ENCODE measurements at regions not wholly inside any gene's neighbourhood (a gene's known extent, or its start where the extent isn't known, plus 50 kb on each side); places are given as distances from the start of the nearest gene placed in this dataset.

- Mint-ChIP-seq H3K4me3 (no peak overlapping the region), H3K4me1 (ENCODE audit: low read depth) (no peaks in the 10 kb centered on the region), H3K36me3 (ENCODE audit: low read depth) (no peaks in the 10 kb centered on the region), H3K9me3 (no peaks in the 10 kb centered on the region), H3K27ac (no peak overlapping the region), H3K27me3 (peaks cover 6% of the 10 kb centered on the region)
- TF ChIP-seq, protein P1, sequence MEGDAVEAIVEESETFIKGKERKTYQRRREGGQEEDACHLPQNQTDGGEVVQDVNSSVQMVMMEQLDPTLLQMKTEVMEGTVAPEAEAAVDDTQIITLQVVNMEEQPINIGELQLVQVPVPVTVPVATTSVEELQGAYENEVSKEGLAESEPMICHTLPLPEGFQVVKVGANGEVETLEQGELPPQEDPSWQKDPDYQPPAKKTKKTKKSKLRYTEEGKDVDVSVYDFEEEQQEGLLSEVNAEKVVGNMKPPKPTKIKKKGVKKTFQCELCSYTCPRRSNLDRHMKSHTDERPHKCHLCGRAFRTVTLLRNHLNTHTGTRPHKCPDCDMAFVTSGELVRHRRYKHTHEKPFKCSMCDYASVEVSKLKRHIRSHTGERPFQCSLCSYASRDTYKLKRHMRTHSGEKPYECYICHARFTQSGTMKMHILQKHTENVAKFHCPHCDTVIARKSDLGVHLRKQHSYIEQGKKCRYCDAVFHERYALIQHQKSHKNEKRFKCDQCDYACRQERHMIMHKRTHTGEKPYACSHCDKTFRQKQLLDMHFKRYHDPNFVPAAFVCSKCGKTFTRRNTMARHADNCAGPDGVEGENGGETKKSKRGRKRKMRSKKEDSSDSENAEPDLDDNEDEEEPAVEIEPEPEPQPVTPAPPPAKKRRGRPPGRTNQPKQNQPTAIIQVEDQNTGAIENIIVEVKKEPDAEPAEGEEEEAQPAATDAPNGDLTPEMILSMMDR (IDR thresholded peaks at IDR 0.05), result no peak
- intact Hi-C loops (cut with micrococcal nuclease), result no loop called here
- no peak for ATAC-seq
- no peak for DNase-seq
- ChIA-PET POLR2A (no interaction called here), CTCF (no interaction called here)
Observed at GRCh38 chr4:17173300-17173699, 274.9 kb upstream of the LDB2 start.

DNA sequence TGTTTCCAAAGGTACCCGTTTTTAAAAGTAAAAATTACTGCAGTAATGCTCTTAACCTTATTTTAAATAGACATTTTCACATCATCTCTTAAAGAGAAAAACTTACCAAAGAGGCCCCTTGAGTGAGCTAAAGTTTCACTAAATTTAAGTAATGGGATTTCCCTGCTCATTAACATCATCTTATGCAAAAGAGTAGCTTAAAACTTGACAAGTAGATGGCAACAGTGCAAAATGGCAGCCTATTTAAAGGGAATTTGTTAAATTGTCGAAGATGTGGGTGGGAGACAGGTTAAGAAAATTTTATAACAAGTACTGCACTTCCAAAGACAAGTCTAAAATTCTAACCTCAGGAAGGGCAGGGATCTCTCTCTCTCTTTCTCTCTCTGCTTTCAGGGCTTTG lies 271.7 kb upstream of the LDB2 start:
- H3K36me3 Mint-ChIP-seq (ENCODE audit: low read depth), result no peaks in the 10 kb centered on the region
- no peaks in the 10 kb centered on the region for H3K4me1 Mint-ChIP-seq (ENCODE audit: low read depth)
- intact Hi-C loops (cut with micrococcal nuclease), result no loop called here
- H3K27ac Mint-ChIP-seq, result no peak overlapping the region
- H3K27me3 Mint-ChIP-seq, result peaks cover 8% of the 10 kb centered on the region
- no peak overlapping the region for H3K4me3 Mint-ChIP-seq
- CTCF ChIA-PET, result no interaction called here
- H3K9me3 Mint-ChIP-seq, result no peaks in the 10 kb centered on the region
- DNase-seq, result no peak
- ATAC-seq, result no peak
- TF ChIP-seq, protein P1 (IDR thresholded peaks at IDR 0.05), result no peak
- POLR2A ChIA-PET, result no interaction called here

DNA sequence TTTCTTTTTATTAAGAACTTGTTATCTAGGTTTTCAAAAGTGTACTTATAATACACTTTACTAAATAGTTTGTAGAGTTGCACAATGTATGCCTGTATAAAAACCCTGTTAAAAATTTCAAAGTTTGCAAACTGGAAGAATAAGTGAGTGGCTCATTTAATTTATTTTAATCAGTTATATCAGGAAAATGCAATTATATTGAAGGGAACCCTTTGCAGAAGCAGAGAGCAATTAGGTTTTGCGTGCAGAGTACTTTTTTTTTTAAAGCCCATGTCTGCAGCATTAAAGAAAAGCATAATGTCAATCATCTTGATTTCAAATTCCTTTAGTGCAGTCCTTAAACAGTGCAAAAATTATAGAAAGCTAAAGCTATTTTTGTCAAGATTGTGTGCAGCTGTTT lies 271.3 kb upstream of the LDB2 start:
- ChIA-PET POLR2A (no interaction called here), CTCF (no interaction called here)
- H3K9me3 Mint-ChIP-seq, result no peaks in the 10 kb centered on the region
- TF ChIP-seq, protein P1 (IDR thresholded peaks at IDR 0.05), result no peak
- DNase-seq (no peak), ATAC-seq (no peak)
- H3K27me3 Mint-ChIP-seq, result peaks cover 9% of the 10 kb centered on the region
- intact Hi-C loops (cut with micrococcal nuclease), result no loop called here
- H3K36me3 Mint-ChIP-seq (ENCODE audit: low read depth), result no peaks in the 10 kb centered on the region
- no peak overlapping the region for H3K4me3 Mint-ChIP-seq
- H3K4me1 Mint-ChIP-seq (ENCODE audit: low read depth), result no peaks in the 10 kb centered on the region
- no peak overlapping the region for H3K27ac Mint-ChIP-seq

DNA sequence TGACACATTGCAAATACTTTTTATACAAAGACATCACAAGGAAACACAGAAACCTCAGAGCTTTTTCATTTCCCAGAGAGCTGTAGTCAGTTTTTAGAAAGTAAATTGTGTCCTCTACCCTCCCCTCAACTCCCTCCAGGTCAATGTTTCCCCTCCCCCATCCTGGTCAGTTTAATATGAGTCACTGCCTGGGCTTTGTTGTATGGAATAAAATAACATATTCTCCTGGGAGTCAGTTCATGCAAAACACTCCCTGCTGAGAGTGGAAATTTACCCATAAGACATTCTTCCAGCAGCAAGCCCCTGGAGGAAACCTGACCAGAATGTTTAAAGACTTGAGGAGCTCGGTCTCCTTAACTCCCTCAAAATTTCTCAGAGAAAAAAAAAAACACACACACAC lies 270.1 kb upstream of the LDB2 start:
- intact Hi-C loops (cut with micrococcal nuclease), result no loop called here
- Mint-ChIP-seq H3K9me3 (no peaks in the 10 kb centered on the region), H3K27me3 (peaks cover 11% of the 10 kb centered on the region), H3K27ac (no peak overlapping the region), H3K4me3 (no peak overlapping the region), H3K36me3 (ENCODE audit: low read depth) (no peaks in the 10 kb centered on the region), H3K4me1 (ENCODE audit: low read depth) (no peaks in the 10 kb centered on the region)
- ChIA-PET POLR2A (no interaction called here), CTCF (interaction anchor here (0.8 kb wide), 1 partner anchor 179 kb away, joined by 3 read pairs; no protein-coding TSS in a partner anchor)
- ATAC-seq (no peak), DNase-seq (no peak)
- TF ChIP-seq, protein P1 (IDR thresholded peaks at IDR 0.05), result no peak

- intact Hi-C loops (cut with micrococcal nuclease), result no loop called here
- TF ChIP-seq, protein P1 (IDR thresholded peaks at IDR 0.05), result no peak
- DNase-seq (no peak), ATAC-seq (no peak)
- no peaks in the 10 kb centered on the region for H3K4me1 Mint-ChIP-seq (ENCODE audit: low read depth)
- no peak overlapping the region for H3K4me3 Mint-ChIP-seq
- H3K27me3 Mint-ChIP-seq, result peaks cover 11% of the 10 kb centered on the region
- H3K36me3 Mint-ChIP-seq (ENCODE audit: low read depth), result no peaks in the 10 kb centered on the region
- POLR2A ChIA-PET, result no interaction called here
- H3K27ac Mint-ChIP-seq, result no peak overlapping the region
- H3K9me3 Mint-ChIP-seq, result peaks cover 4% of the 10 kb centered on the region
- CTCF ChIA-PET, result no interaction called here
Observed at GRCh38 chr4:17166954-17167353, 268.5 kb upstream of the LDB2 start.

All from activated CD8-positive, alpha-beta T cell treated with anti-CD3 and anti-CD28 coated beads for 36 hours (primary cell).